GM12878 (cell line): ENCODE measurements at regions not wholly inside any gene's neighbourhood (a gene's known extent, or its start where the extent isn't known, plus 50 kb on each side); places are given as distances from the start of the nearest gene placed in this dataset.

ENCODE experiments used
- ATAC-seq: fragments of 200-7000 bp; cut with Tn5 transposase; 3 replicates; pipeline ENCODE4 v1.9.1; 2020; ENCODE audit warnings: mild to moderate bottlenecking, moderate library complexity
- BruUV-seq: library from RNA; stranded (reverse); fragments of 400-500 nt; replicated peaks from 2 replicates; lab custom pipeline; 2021; lab: Mats Ljungman, UMichigan
- CTCF ChIA-PET: fragments of 300-600 bp; sonication (Branson Sonifier 250); formaldehyde crosslinking; extraction: SDS; loops from one replicate; lab custom pipeline; 2021; ENCODE audit warnings: inconsistent platforms; lab: Yijun Ruan, JAX
- POLR2A ChIA-PET: fragments of 350-600 bp; formaldehyde crosslinking; extraction: SDS; loops from one replicate; lab custom pipeline; 2021; ENCODE audit warnings: inconsistent platforms; lab: Charles Lee
- RAD21 ChIA-PET: fragments of 300-600 bp; sonication (Branson Sonifier 250); formaldehyde crosslinking; loops from one replicate; lab custom pipeline; 2023; ENCODE audit warnings: antibody characterized with exemption; ENCODE audit not compliant: unreplicated experiment; lab: Charles Lee
- SMC1A ChIA-PET: fragments of 300-600 bp; sonication (Branson Sonifier 250); formaldehyde crosslinking; loops from one replicate; lab custom pipeline; 2023; ENCODE audit not compliant: unreplicated experiment, uncharacterized antibody; lab: Charles Lee
- DNase-seq: peaks from one replicate; pipeline ENCODE4 v3.0.0-alpha.2; 2011; ENCODE audit warnings: low read depth, low spot score
- FAIRE-seq: peaks from 3 replicates; lab custom pipeline; 2011; peaks lifted over from hg19 to GRCh38; lab: Jason Lieb, UNC
- H2AFZ ChIP-seq: 2 replicates; pipeline ENCODE4 v1.6.0; 2011; ENCODE audit warnings: low read depth, low read length, control low read depth; ENCODE audit not compliant: control insufficient read depth
- H3K27ac ChIP-seq: 2 replicates; pipeline ENCODE4 v1.5.1; 2011; ENCODE audit warnings: control low read depth; ENCODE audit not compliant: control insufficient read depth, insufficient read depth
- H3K27me3 ChIP-seq, 2 experiments: replicated peaks in 1 of 2; 2 replicates each; pipeline versions ENCODE4 v1.6.0 to v1.6.1; 2011; ENCODE audit warnings: low read length in 1 of 2; ENCODE audit not compliant: control insufficient read depth in 2 of 2, insufficient read depth in 2 of 2
- H3K36me3 ChIP-seq, 2 experiments: 2 replicates each; pipeline ENCODE4 v1.5.1; 2011; ENCODE audit warnings: low read length in 1 of 2; ENCODE audit not compliant: control insufficient read depth in 2 of 2, insufficient read depth in 2 of 2
- H3K4me1 ChIP-seq: 2 replicates; pipeline ENCODE4 v1.6.1; 2011; ENCODE audit warnings: mild to moderate bottlenecking, low read length, moderate library complexity, mixed read lengths; ENCODE audit not compliant: control insufficient read depth, insufficient read depth
- H3K4me2 ChIP-seq: 2 replicates; pipeline ENCODE4 v1.6.0; 2011; ENCODE audit warnings: control low read depth; ENCODE audit not compliant: control insufficient read depth, insufficient read depth
- H3K4me3 ChIP-seq: fragments of 200-600 bp; sonication (generic); 2 replicates; pipeline ENCODE4 v1.5.1; 2016
- H3K79me2 ChIP-seq: 2 replicates; pipeline ENCODE4 v1.6.0; 2011; ENCODE audit warnings: low read length; ENCODE audit not compliant: control insufficient read depth, insufficient read depth
- H3K9ac ChIP-seq: 2 replicates; pipeline ENCODE4 v1.8.0; 2011; ENCODE audit warnings: low read length, control low read depth, mixed read lengths; ENCODE audit not compliant: control insufficient read depth, insufficient read depth
- H3K9me3 ChIP-seq: replicated peaks from 3 replicates; pipeline ENCODE4 v1.5.1; 2011; ENCODE audit warnings: mild to moderate bottlenecking, low read length; ENCODE audit not compliant: control insufficient read depth, insufficient read depth
- H4K20me1 ChIP-seq: 2 replicates; pipeline ENCODE4 v1.6.0; 2011; ENCODE audit not compliant: control insufficient read depth, insufficient read depth
- CBFB ChIP-seq: IDR thresholded peaks from 2 replicates; pipeline ENCODE4 v1.6.1; 2016; ENCODE audit warnings: antibody characterized with exemption, low read depth
- CBX5 ChIP-seq: sonication (generic); IDR thresholded peaks from 2 replicates; pipeline ENCODE4 v1.6.1; 2016; ENCODE audit warnings: low read depth, moderate library complexity, mild to moderate bottlenecking, inconsistent platforms
- FOXK2 ChIP-seq: fragments of 450-650 bp; IDR thresholded peaks from 2 replicates; pipeline ENCODE4 v1.6.1; 2017; ENCODE audit warnings: mild to moderate bottlenecking, moderate library complexity
- GATAD2B ChIP-seq: fragments of 450-650 bp; conservative IDR thresholded peaks from 2 replicates; pipeline ENCODE4 v1.6.1; 2017; ENCODE audit warnings: low read depth, mild to moderate bottlenecking, moderate library complexity
- MXI1 ChIP-seq: fragments of 150-350 bp; IDR thresholded peaks from 2 replicates; pipeline ENCODE4 v1.6.1; 2011; ENCODE audit warnings: low read depth, mild to moderate bottlenecking, inconsistent platforms, low read length, improper control_type of control experiment
- NFIC ChIP-seq: IDR thresholded peaks from 2 replicates; pipeline ENCODE4 v1.6.1; 2012; ENCODE audit warnings: low read depth, mild to moderate bottlenecking, inconsistent platforms, low read length, moderate library complexity
- PAX5 ChIP-seq: IDR thresholded peaks from 2 replicates; pipeline ENCODE4 v1.6.1; 2011; ENCODE audit warnings: low read depth, low read length, borderline replicate concordance
- PKNOX1 ChIP-seq: fragments of 450-650 bp; IDR thresholded peaks from 2 replicates; pipeline ENCODE4 v1.6.1; 2016; ENCODE audit warnings: mild to moderate bottlenecking
- PML ChIP-seq: IDR thresholded peaks from 2 replicates; pipeline ENCODE4 v1.6.1; 2012; ENCODE audit warnings: low read length, inconsistent platforms
- POLR2AphosphoS2 ChIP-seq: IDR thresholded peaks from 2 replicates; pipeline ENCODE4 v1.6.1; 2011; ENCODE audit warnings: low read depth, mild to moderate bottlenecking, low read length, improper control_type of control experiment, moderate library complexity
- POU2F2 ChIP-seq: IDR thresholded peaks from 3 replicates; pipeline ENCODE4 v1.6.1; 2011; ENCODE audit warnings: low read depth, mild to moderate bottlenecking, low read length, borderline replicate concordance
- PRDM15 ChIP-seq: fragments of 450-650 bp; formaldehyde crosslinking; IDR thresholded peaks from 2 replicates; pipeline ENCODE4 v1.4.0; 2020; ENCODE audit warnings: mild to moderate bottlenecking, moderate library complexity
- REST ChIP-seq: IDR thresholded peaks from 2 replicates; pipeline ENCODE4 v1.6.1; 2012; ENCODE audit warnings: mild to moderate bottlenecking, low read depth, low read length
- SMAD1 ChIP-seq: fragments of 450-650 bp; IDR thresholded peaks from 2 replicates; pipeline ENCODE4 v1.6.1; 2018; ENCODE audit warnings: mild to moderate bottlenecking, low read depth; ENCODE audit not compliant: partially characterized antibody
- TCF3 ChIP-seq: IDR thresholded peaks from 2 replicates; pipeline ENCODE4 v1.6.1; 2012; ENCODE audit warnings: low read depth, mild to moderate bottlenecking, low read length, borderline replicate concordance; ENCODE audit not compliant: insufficient read depth
- TCF7 ChIP-seq: IDR thresholded peaks from 2 replicates; pipeline ENCODE4 v1.6.1; 2014; ENCODE audit warnings: antibody characterized with exemption, borderline replicate concordance
- ZNF274 ChIP-seq: IDR thresholded peaks from one replicate; pipeline ENCODE4 v1.8.0; 2011; ENCODE audit not compliant: insufficient read length, insufficient read depth
- WGBS: methylation state at CpG from one replicate; pipeline ENCODE4 v1.1.6; 2016; ENCODE audit warnings: low lambda C conversion rate; ENCODE audit not compliant: insufficient replicate concordance, insufficient coverage; ENCODE audit errors: missing lambda C conversion rate; 5-methylcytosine and 5-hydroxymethylcytosine counted together
- in situ Hi-C: fragments of 300-500 bp; cut with MboI; formaldehyde crosslinking; loops from 9 replicates; pipeline ENCODE4 v1.14.3; 2018; ENCODE audit warnings: mixed read lengths
- intact Hi-C: fragments of 100-400 bp; cut with micrococcal nuclease; formaldehyde crosslinking; loops from one replicate; pipeline ENCODE4 v1.14.2; 2022; ENCODE audit not compliant: unreplicated experiment

GRCh38 chr12:68479261-68479895, 131.3 kb upstream of the RAP1B start:
- BruUV-seq = no TSS peak
- SMC1A ChIA-PET = interaction anchor here (0.9 to 5.2 kb wide), 12 partner anchors 10 to 105 kb away, joined by 3 to 54 read pairs (median 6); no protein-coding TSS in a partner anchor
- CTCF ChIA-PET = interaction anchor here (0.6 to 3.6 kb wide), 4 partner anchors 30 to 839 kb away, joined by 3 to 15 read pairs (median 3); no protein-coding TSS in a partner anchor
- POLR2A ChIA-PET = interaction anchor here (0.7 to 5.3 kb wide), 4 partner anchors 17 to 105 kb away, joined by 3 to 40 read pairs (median 8); no protein-coding TSS in a partner anchor
- Histone ChIP-seq H3K79me2 (no peaks in the 10 kb centered on the region), H2AFZ (no peak overlapping the region), H3K36me3 (no peaks in the 10 kb centered on the region), H3K4me3 (no peak overlapping the region), H3K27me3 (no peaks in the 10 kb centered on the region), H3K4me2 (no peak overlapping the region), H3K4me1 (peaks cover 32% of the 10 kb centered on the region), H3K27ac (no peak overlapping the region), H4K20me1 (no peaks in the 10 kb centered on the region), H3K9me3 (peaks cover 7% of the 10 kb centered on the region), H3K9ac (no peak overlapping the region)
- DNase-seq (no peak), FAIRE-seq (no peak), ATAC-seq (no peak)
- in situ Hi-C loops (no loop called here), intact Hi-C loops (no loop called here)
- TF ChIP-seq CBX5 (no peak), REST (no peak), MXI1 (no peak), TCF3 (no peak), SMAD1 (no peak), GATAD2B (no peak), CBFB (no peak), PML (no peak), PRDM15 (no peak), NFIC (no peak), POU2F2 (no peak), PKNOX1 (no peak), TCF7 (no peak), PAX5 (no peak), POLR2AphosphoS2 (no peak), FOXK2 (no peak), ZNF274 (no peak)
- WGBS = 95% methylated on average over 4 of the region's 4 CpGs
- RAD21 ChIA-PET = interaction anchor here (0.8 to 7.3 kb wide), 7 partner anchors 17 to 120 kb away, joined by 3 to 93 read pairs (median 27); no protein-coding TSS in a partner anchor
